Fibroblast of the conjunctiva (primary cell): ENCODE measurements at regions not wholly inside any gene's neighbourhood (a gene's known extent, or its start where the extent isn't known, plus 50 kb on each side); places are given as distances from the start of the nearest gene placed in this dataset.
A peak's percentile ranks its signal among the peaks of the same experiment; 100 is the strongest.
"Not testable (repeated sequence)": the region's sequence is repeated elsewhere in the genome, so short reads cannot be mapped to it uniquely, and the experiment has no call there.

ENCODE experiments used
- DNase-seq: peaks from one replicate; pipeline ENCODE4 v3.0.0-alpha.2; 2010; ENCODE audit warnings: low read depth

- no peak for DNase-seq
Observed at GRCh38 chr1:78715181-78715661, 65.6 kb downstream of the IFI44 start.

- DNase-seq: peak; percentile 27
Observed at GRCh38 chr1:78716186-78716585, 66.6 kb downstream of the IFI44 start.

- DNase-seq: no peak
Observed at GRCh38 chr1:78718566-78718965, 68.9 kb downstream of the IFI44 start.

GRCh38 chr1:78721136-78721535, 71.5 kb downstream of the IFI44 start:
- no peak for DNase-seq

- no peak for DNase-seq
Observed at GRCh38 chr1:78722105-78722504, 72.5 kb downstream of the IFI44 start.

GRCh38 chr1:78722521-78722920, 72.9 kb downstream of the IFI44 start:
- DNase-seq: no peak

GRCh38 chr1:78722947-78723346, 73.3 kb downstream of the IFI44 start:
- DNase-seq: peak; percentile 62

- no peak for DNase-seq
Observed at GRCh38 chr1:78726686-78727085, 77.1 kb downstream of the IFI44 start.

- no peak for DNase-seq
Observed at GRCh38 chr1:78728359-78728758, 78.7 kb downstream of the IFI44 start.

- DNase-seq: no peak
Observed at GRCh38 chr1:78730054-78730453, 80.4 kb downstream of the IFI44 start.

- no peak for DNase-seq
Observed at GRCh38 chr1:78731674-78732073, 82.0 kb downstream of the IFI44 start.

GRCh38 chr1:78737241-78737640, 87.6 kb downstream of the IFI44 start:
- DNase-seq: no peak

- no peak for DNase-seq
Observed at GRCh38 chr1:78743626-78744025, 94.0 kb downstream of the IFI44 start.

GRCh38 chr1:78745111-78745510, 95.5 kb downstream of the IFI44 start:
- no peak for DNase-seq

GRCh38 chr1:78753679-78754078, 104.0 kb downstream of the IFI44 start:
- not testable (repeated sequence) for DNase-seq

GRCh38 chr1:78755986-78756385, 106.4 kb downstream of the IFI44 start:
- DNase-seq: no peak

GRCh38 chr1:78758506-78758905, 108.9 kb downstream of the IFI44 start:
- no peak for DNase-seq

GRCh38 chr1:78759881-78760280, 110.2 kb downstream of the IFI44 start:
- DNase-seq: no peak

- DNase-seq: no peak
Observed at GRCh38 chr1:78760858-78761257, 111.2 kb downstream of the IFI44 start.

GRCh38 chr1:78762113-78762512, 112.5 kb downstream of the IFI44 start:
- DNase-seq: no peak

GRCh38 chr1:78765489-78765888, 115.9 kb downstream of the IFI44 start:
- no peak for DNase-seq

GRCh38 chr1:78779831-78780230, 130.2 kb downstream of the IFI44 start:
- peak; percentile 18 for DNase-seq

GRCh38 chr1:78787544-78787943, 137.9 kb downstream of the IFI44 start:
- DNase-seq: no peak

- DNase-seq: no peak
Observed at GRCh38 chr1:78790174-78790573, 140.5 kb downstream of the IFI44 start.

GRCh38 chr1:78792756-78793155, 143.1 kb downstream of the IFI44 start:
- DNase-seq: no peak
